Esophagus mucosa (tissue), 1 donor: ENCODE measurements at regions not wholly inside any gene's neighbourhood (a gene's known extent, or its start where the extent isn't known, plus 50 kb on each side); places are given as distances from the start of the nearest gene placed in this dataset.
A peak's percentile ranks its signal among the peaks of the same experiment; 100 is the strongest.
"Not testable (repeated sequence)": the region's sequence is repeated elsewhere in the genome, so short reads cannot be mapped to it uniquely, and the experiment has no call there.

Experiments
- ATAC-seq: fragments of 200-7000 bp; cut with Tn5 transposase; one replicate; pipeline ENCODE4 v1.9.1; 2020
- donor health status: DM: yes; HTN: yes; CAD: no.

- no peak for ATAC-seq
Measured at GRCh38 chr6:153392156-153392555, 261.1 kb upstream of the RGS17 start.

GRCh38 chr6:153373869-153374268 lies 242.8 kb upstream of the RGS17 start:
- ATAC-seq = no peak

GRCh38 chr6:153368131-153368530 lies 237.0 kb upstream of the RGS17 start:
- no peak for ATAC-seq

- ATAC-seq = no peak
Measured at GRCh38 chr6:153367021-153367420, 235.9 kb upstream of the RGS17 start.

- no peak for ATAC-seq
Measured at GRCh38 chr6:153357391-153357790, 226.3 kb upstream of the RGS17 start.

- no peak for ATAC-seq
Measured at GRCh38 chr6:153340568-153340967, 209.5 kb upstream of the RGS17 start.

GRCh38 chr6:153334121-153334520 lies 203.0 kb upstream of the RGS17 start:
- ATAC-seq = peak; percentile 55

- not testable (repeated sequence) for ATAC-seq
Measured at GRCh38 chr6:153331221-153331620, 200.1 kb upstream of the RGS17 start.

- peak; percentile 55 for ATAC-seq
Measured at GRCh38 chr6:153328194-153328593, 197.1 kb upstream of the RGS17 start.

- no peak for ATAC-seq
Measured at GRCh38 chr6:153325661-153326060, 194.6 kb upstream of the RGS17 start.

GRCh38 chr6:153312634-153313033 lies 181.6 kb upstream of the RGS17 start:
- ATAC-seq = peak; percentile 73

- ATAC-seq = no peak
Measured at GRCh38 chr6:153309651-153310050, 178.6 kb upstream of the RGS17 start.

- ATAC-seq = no peak
Measured at GRCh38 chr6:153302133-153302532, 171.1 kb upstream of the RGS17 start.

GRCh38 chr6:153301602-153302001 lies 170.5 kb upstream of the RGS17 start:
- ATAC-seq = no peak

- ATAC-seq = not testable (repeated sequence)
Measured at GRCh38 chr6:153282456-153282855, 151.4 kb upstream of the RGS17 start.

- no peak for ATAC-seq
Measured at GRCh38 chr6:153275997-153276396, 144.9 kb upstream of the RGS17 start.

- no peak for ATAC-seq
Measured at GRCh38 chr6:153272201-153272980, 141.3 kb upstream of the RGS17 start.

- ATAC-seq = no peak
Measured at GRCh38 chr6:153263489-153263888, 132.4 kb upstream of the RGS17 start.

- ATAC-seq = no peak
Measured at GRCh38 chr6:153251326-153251725, 120.2 kb upstream of the RGS17 start.

- no peak for ATAC-seq
Measured at GRCh38 chr6:153237670-153238069, 106.6 kb upstream of the RGS17 start.

- peak; percentile 53 for ATAC-seq
Measured at GRCh38 chr6:153231048-153231646, 100.1 kb upstream of the RGS17 start.

GRCh38 chr6:153218184-153218792 lies 87.2 kb upstream of the RGS17 start:
- ATAC-seq = no peak

- ATAC-seq = no peak
Measured at GRCh38 chr6:153216789-153217188, 85.7 kb upstream of the RGS17 start.

GRCh38 chr6:153215242-153215641 lies 84.2 kb upstream of the RGS17 start:
- no peak for ATAC-seq
